Cardiac muscle cell (in vitro differentiated cells and primary cell): ENCODE measurements at regions not wholly inside any gene's neighbourhood (a gene's known extent, or its start where the extent isn't known, plus 50 kb on each side); places are given as distances from the start of the nearest gene placed in this dataset.

ENCODE experiments used
- DNase-seq, 2 donors: peaks; one replicate each; pipeline versions ENCODE4 v3.0.0 to v3.0.0-alpha.2; 2010 to 2017; ENCODE audit warnings: low read depth in 1 of 2, low spot score in 1 of 2
- H3K27ac ChIP-seq: fragments of 200-600 bp; sonication (generic); 2 replicates; pipeline ENCODE4 v1.5.1; 2016
- H3K27me3 ChIP-seq: fragments of 200-600 bp; sonication (generic); 2 replicates; pipeline ENCODE4 v1.6.0; 2016; ENCODE audit warnings: control low read depth
- H3K36me3 ChIP-seq: fragments of 200-600 bp; sonication (generic); 2 replicates; pipeline ENCODE4 v1.5.1; 2016; ENCODE audit warnings: control low read depth
- H3K4me1 ChIP-seq: fragments of 200-600 bp; sonication (generic); 2 replicates; pipeline ENCODE4 v1.8.1; 2017; ENCODE audit warnings: low read depth, mild to moderate bottlenecking, mixed run types
- H3K4me3 ChIP-seq: fragments of 200-600 bp; sonication (generic); 2 replicates; pipeline ENCODE4 v1.5.1; 2016; ENCODE audit warnings: mild to moderate bottlenecking
- H3K9me3 ChIP-seq: fragments of 200-600 bp; sonication (generic); 2 replicates; pipeline ENCODE4 v1.5.1; 2017; ENCODE audit warnings: low read depth, mild to moderate bottlenecking, control low read depth
- TF ChIP-seq, protein P1 (sequence below): IDR thresholded peaks from 2 replicates; pipeline ENCODE4 v1.5.1; 2012; ENCODE audit warnings: low read depth, mild to moderate bottlenecking, low read length

DNA sequence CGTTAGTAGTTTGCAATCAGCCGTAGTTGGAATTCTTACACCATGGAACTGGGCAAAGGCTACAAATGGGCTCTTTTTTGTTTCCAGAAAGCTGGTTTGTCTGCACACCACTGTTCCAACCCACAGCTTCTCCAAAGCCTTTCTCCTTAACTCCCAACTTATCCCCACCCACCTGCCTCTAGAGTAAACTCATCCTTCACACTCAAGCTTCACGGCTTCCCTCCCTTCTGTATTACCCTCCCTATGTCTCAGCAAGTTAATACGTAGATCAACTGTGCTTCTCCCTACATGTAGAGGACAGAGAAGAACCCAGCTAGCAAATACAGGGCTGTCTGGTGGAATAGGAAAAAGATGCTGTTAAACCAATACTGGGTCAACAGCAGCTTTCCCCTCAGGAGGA, 363.0 kb upstream of the IL12A start:
- Histone ChIP-seq H3K36me3 (no peaks in the 10 kb centered on the region), H3K4me3 (no peak overlapping the region), H3K27me3 (no peaks in the 10 kb centered on the region), H3K9me3 (no peaks in the 10 kb centered on the region), H3K27ac (no peak overlapping the region), H3K4me1 (peaks cover 6% of the 10 kb centered on the region)
- DNase-seq = no peak
- TF ChIP-seq, protein P1, sequence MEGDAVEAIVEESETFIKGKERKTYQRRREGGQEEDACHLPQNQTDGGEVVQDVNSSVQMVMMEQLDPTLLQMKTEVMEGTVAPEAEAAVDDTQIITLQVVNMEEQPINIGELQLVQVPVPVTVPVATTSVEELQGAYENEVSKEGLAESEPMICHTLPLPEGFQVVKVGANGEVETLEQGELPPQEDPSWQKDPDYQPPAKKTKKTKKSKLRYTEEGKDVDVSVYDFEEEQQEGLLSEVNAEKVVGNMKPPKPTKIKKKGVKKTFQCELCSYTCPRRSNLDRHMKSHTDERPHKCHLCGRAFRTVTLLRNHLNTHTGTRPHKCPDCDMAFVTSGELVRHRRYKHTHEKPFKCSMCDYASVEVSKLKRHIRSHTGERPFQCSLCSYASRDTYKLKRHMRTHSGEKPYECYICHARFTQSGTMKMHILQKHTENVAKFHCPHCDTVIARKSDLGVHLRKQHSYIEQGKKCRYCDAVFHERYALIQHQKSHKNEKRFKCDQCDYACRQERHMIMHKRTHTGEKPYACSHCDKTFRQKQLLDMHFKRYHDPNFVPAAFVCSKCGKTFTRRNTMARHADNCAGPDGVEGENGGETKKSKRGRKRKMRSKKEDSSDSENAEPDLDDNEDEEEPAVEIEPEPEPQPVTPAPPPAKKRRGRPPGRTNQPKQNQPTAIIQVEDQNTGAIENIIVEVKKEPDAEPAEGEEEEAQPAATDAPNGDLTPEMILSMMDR = no peak

DNA sequence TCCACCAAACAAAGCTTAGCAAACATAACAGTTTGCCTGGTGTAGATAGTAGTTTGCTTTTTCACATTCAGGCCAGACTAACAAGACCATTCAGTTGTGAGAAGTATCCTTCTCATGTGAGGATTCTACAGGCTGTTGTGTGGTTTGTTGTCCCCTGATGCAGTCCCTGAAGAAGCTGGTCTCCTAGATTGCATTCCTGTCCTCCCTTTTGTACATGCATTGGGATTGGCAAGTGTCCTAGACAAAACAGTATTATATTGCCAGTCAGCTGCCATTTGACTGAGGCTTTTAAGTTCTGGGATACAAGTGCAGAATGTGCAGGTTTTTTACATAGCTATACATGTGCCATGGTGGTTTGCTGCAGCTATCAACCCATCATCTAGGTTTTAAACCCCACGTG, 362.0 kb upstream of the IL12A start:
- Histone ChIP-seq H3K27me3 (no peaks in the 10 kb centered on the region), H3K27ac (no peak overlapping the region), H3K4me1 (peaks cover 6% of the 10 kb centered on the region), H3K36me3 (no peaks in the 10 kb centered on the region), H3K4me3 (no peak overlapping the region), H3K9me3 (no peaks in the 10 kb centered on the region)
- no peak for DNase-seq
- TF ChIP-seq, protein P1 = no peak

DNA sequence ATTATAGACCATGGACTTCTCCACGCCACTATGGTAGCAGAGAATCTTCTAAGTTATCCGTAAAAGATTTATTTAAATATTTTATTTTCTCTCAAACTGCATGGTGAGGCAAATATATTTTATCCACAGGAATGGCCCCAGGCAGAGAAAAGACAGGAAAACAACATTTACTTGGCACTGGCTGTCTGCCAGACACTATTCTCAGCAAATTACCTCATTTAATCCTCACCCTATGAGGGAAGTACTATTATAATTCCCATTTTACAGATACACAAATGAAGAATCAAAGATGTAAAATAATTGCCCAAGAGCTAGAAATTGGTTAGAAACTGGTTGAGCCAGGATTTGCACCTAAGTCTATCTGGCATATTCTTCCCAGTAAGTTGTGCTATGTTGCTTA, 361.4 kb upstream of the IL12A start:
- peaks cover 6% of the 10 kb centered on the region for H3K4me1 ChIP-seq
- DNase-seq = no peak
- H3K36me3 ChIP-seq = no peaks in the 10 kb centered on the region
- no peak overlapping the region for H3K27ac ChIP-seq
- H3K9me3 ChIP-seq = no peaks in the 10 kb centered on the region
- no peaks in the 10 kb centered on the region for H3K27me3 ChIP-seq
- TF ChIP-seq, protein P1 = no peak
- H3K4me3 ChIP-seq = no peak overlapping the region

DNA sequence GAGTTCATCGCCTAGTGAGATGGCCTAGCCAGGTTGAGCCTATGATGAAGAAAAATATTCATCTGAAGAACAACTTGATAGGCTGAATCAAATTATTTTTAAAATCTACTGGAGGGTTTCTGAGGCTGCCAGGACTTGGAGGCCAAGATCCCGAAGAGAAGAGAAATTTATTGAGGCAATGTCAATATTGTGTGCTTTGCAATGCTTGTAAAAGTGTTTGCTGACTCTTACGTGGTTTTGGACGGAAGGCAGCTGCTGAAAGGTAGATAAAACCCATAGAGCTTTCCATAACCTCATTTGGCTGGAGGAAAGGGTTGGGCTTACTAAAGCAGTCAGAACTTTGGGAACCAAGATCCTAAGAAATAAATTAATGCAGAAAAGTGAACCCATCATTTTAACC, 361.0 kb upstream of the IL12A start:
- Histone ChIP-seq H3K27me3 (no peaks in the 10 kb centered on the region), H3K9me3 (no peaks in the 10 kb centered on the region), H3K36me3 (no peaks in the 10 kb centered on the region), H3K4me3 (no peak overlapping the region), H3K27ac (no peak overlapping the region), H3K4me1 (peaks cover 4% of the 10 kb centered on the region)
- DNase-seq = no peak
- TF ChIP-seq, protein P1 = no peak

DNA sequence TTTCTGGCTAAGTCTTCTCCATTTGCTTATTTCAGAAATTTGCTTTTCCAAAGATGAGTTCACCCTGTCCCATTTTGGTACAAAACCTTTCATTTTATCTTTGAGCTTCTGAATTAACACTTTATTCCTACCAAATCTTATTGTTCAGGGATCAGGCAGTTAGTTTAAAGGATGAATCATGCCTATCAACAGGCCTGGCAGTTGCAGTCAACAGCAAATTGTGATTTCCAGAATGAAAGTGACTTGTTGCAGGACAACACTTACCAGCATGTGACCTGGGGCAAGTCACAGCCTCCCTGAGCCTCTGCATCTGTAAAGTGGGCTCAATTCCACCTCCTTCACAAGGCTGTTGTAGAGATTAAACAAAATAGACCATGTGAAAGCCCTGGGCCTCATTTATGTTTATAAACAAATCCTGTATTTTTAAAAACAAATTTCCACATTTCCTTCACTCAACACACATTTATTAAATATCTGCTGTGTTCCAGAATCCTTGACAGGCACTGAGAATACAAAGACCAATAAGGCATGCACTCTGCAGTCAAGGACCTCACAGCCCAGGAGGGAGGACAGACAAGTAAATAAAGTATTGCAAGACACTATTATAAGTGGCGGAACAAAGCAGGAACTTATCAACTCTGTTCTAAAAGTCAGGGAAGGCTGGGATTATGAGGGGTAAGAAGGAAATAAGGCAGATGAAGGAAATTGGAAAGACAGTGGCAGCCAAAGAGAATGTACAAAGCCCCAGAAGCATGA, 359.1 kb upstream of the IL12A start:
- H3K27me3 ChIP-seq = no peaks in the 10 kb centered on the region
- H3K4me3 ChIP-seq = no peak overlapping the region
- H3K9me3 ChIP-seq = no peaks in the 10 kb centered on the region
- no peak for DNase-seq
- H3K27ac ChIP-seq = no peak overlapping the region
- TF ChIP-seq, protein P1 = no peak
- H3K4me1 ChIP-seq = peaks cover 4% of the 10 kb centered on the region
- H3K36me3 ChIP-seq = no peaks in the 10 kb centered on the region

DNA sequence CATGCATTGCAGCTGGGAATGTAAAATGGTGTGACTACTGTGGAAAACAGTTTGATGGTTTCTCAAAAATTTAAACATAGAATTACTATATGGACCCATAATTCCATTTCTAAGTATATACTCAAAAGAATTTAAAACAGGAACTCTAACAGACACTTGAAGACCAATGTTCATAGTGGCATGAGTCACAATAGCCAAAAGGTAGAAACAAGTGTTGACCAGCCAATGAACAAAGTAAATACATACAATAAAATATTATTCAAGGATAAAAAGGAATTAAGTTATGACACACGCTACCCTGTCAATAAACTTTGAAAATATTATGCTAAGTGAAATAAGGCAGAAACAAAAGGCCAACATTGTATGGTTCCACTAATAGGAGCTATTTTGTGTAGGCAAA, 357.4 kb upstream of the IL12A start:
- H3K36me3 ChIP-seq = no peaks in the 10 kb centered on the region
- no peak overlapping the region for H3K27ac ChIP-seq
- peaks cover 4% of the 10 kb centered on the region for H3K4me1 ChIP-seq
- no peak for DNase-seq
- H3K9me3 ChIP-seq = no peaks in the 10 kb centered on the region
- no peak overlapping the region for H3K4me3 ChIP-seq
- H3K27me3 ChIP-seq = no peaks in the 10 kb centered on the region
- TF ChIP-seq, protein P1 = no peak
